Osteocyte (in vitro differentiated cells): ENCODE measurements at regions not wholly inside any gene's neighbourhood (a gene's known extent, or its start where the extent isn't known, plus 50 kb on each side); places are given as distances from the start of the nearest gene placed in this dataset.

Source experiments
- DNase-seq: peaks from one replicate; pipeline ENCODE4 v3.0.0; 2021; ENCODE audit warnings: mixed read lengths; ENCODE audit not compliant: unreplicated experiment; ENCODE audit errors: extremely low spot score
- H3K27ac Mint-ChIP-seq: one replicate; pipeline ENCODE4 v1.8.0; 2021; ENCODE audit warnings: mild to moderate bottlenecking, mixed read lengths; ENCODE audit not compliant: unreplicated experiment
- H3K27me3 Mint-ChIP-seq: one replicate; pipeline ENCODE4 v1.8.0; 2021; ENCODE audit warnings: mixed read lengths; ENCODE audit not compliant: unreplicated experiment
- H3K36me3 Mint-ChIP-seq: one replicate; pipeline ENCODE4 v1.8.0; 2021; ENCODE audit warnings: mixed read lengths; ENCODE audit not compliant: unreplicated experiment
- H3K4me1 Mint-ChIP-seq: one replicate; pipeline ENCODE4 v1.8.0; 2021; ENCODE audit warnings: mixed read lengths; ENCODE audit not compliant: unreplicated experiment
- H3K4me3 Mint-ChIP-seq: one replicate; pipeline ENCODE4 v1.8.0; 2021; ENCODE audit warnings: mild to moderate bottlenecking, moderate library complexity, mixed read lengths; ENCODE audit not compliant: unreplicated experiment
- H3K9me3 Mint-ChIP-seq: one replicate; pipeline ENCODE4 v1.8.0; 2021; ENCODE audit warnings: mixed read lengths; ENCODE audit not compliant: unreplicated experiment
- CTCF ChIP-seq: fragments of 200-600 bp; sonication (generic); IDR thresholded peaks from 2 replicates; pipeline ENCODE4 v1.5.0; 2021; ENCODE audit warnings: antibody characterized with exemption, mild to moderate bottlenecking, moderate library complexity

DNA sequence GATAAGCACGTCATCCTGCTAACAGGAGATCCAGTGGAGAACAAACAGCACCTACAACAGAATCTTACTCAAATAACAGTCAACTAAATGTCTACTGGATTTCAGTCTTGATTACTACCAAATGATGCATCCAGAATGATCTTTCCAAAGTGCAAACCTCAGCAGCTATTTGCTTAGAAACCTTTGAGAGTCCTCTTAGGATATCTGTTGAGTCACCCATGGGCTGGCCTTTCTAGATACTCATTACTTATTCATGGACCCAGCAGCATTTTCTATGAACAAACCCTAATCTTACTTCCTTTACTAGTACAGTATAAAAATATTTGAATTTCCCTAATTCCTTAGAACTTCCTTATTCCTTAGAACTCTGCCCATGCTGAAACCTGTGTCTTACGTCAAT, 118.5 kb upstream of the PABPC4L start:
- DNase-seq = no peak
- Mint-ChIP-seq H3K9me3 (peaks cover 18% of the 10 kb centered on the region), H3K36me3 (no peaks in the 10 kb centered on the region), H3K4me3 (no peak overlapping the region), H3K4me1 (no peaks in the 10 kb centered on the region), H3K27ac (no peak overlapping the region), H3K27me3 (no peaks in the 10 kb centered on the region)
- no peak for TF ChIP-seq CTCF

DNA sequence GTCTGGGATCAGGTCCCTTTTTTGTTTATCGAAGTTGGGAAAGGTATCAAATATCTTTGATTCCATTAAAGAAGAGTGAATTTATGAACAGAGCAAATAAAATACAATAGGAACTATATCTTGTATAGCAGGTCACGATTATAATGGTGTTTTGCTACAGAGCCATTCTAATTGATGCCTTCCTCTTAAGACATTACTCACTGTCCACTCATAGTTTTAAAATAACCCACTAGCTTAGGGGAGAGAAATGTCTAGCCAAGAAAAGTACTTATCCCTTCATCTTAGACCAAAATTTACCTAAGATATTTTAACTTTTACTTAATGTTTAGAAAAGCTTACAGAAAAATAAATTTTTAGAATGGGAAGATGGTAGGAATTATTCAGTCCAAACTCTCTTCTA, 112.0 kb upstream of the PABPC4L start:
- no peak overlapping the region for H3K27ac Mint-ChIP-seq

GRCh38 chr4:134309715-134310114, 108.1 kb upstream of the PABPC4L start:
- H3K27ac Mint-ChIP-seq = no peak overlapping the region
- no peaks in the 10 kb centered on the region for H3K36me3 Mint-ChIP-seq
- H3K27me3 Mint-ChIP-seq = no peaks in the 10 kb centered on the region
- H3K9me3 Mint-ChIP-seq = peaks cover 4% of the 10 kb centered on the region
- no peak overlapping the region for H3K4me3 Mint-ChIP-seq
- no peaks in the 10 kb centered on the region for H3K4me1 Mint-ChIP-seq
- TF ChIP-seq CTCF = no peak
- DNase-seq = no peak

More for the DNA sequence above, 112.0 kb upstream of the PABPC4L start:
- no peak for DNase-seq
- Mint-ChIP-seq H3K9me3 (peaks cover 12% of the 10 kb centered on the region), H3K27me3 (no peaks in the 10 kb centered on the region), H3K4me3 (no peak overlapping the region), H3K4me1 (no peaks in the 10 kb centered on the region), H3K36me3 (no peaks in the 10 kb centered on the region)
- TF ChIP-seq CTCF = no peak

GRCh38 chr4:134308910-134309309, 107.3 kb upstream of the PABPC4L start:
- no peaks in the 10 kb centered on the region for H3K4me1 Mint-ChIP-seq
- no peak for TF ChIP-seq CTCF
- H3K9me3 Mint-ChIP-seq = peaks cover 12% of the 10 kb centered on the region
- H3K27me3 Mint-ChIP-seq = no peaks in the 10 kb centered on the region
- H3K36me3 Mint-ChIP-seq = no peaks in the 10 kb centered on the region
- DNase-seq = no peak
- H3K27ac Mint-ChIP-seq = no peak overlapping the region
- H3K4me3 Mint-ChIP-seq = no peak overlapping the region

DNA sequence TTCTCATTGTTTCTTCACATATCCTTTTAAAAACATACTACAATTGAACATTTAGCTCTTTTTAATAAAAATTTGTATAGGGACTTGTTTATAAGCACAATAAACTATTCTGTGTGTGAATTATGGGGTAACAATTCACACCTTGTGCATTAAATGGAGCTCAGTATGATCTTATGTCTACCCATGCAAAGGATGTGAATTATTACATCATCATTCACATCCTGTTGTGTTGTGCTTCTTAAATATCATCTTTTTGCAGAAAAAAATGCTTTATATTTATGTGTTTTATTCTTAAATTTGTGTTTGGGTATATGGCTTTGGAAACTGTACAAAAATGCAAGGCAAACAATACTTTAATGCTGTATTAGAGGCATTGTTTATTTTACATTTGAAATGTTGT, 96.7 kb upstream of the PABPC4L start:
- no peaks in the 10 kb centered on the region for H3K36me3 Mint-ChIP-seq
- H3K4me1 Mint-ChIP-seq = no peaks in the 10 kb centered on the region
- TF ChIP-seq CTCF = no peak
- no peak for DNase-seq
- no peaks in the 10 kb centered on the region for H3K27me3 Mint-ChIP-seq
- peaks cover 8% of the 10 kb centered on the region for H3K9me3 Mint-ChIP-seq
- H3K4me3 Mint-ChIP-seq = no peak overlapping the region
- no peak overlapping the region for H3K27ac Mint-ChIP-seq
